ENCODE measurements at regions not wholly inside any gene's neighbourhood (a gene's known extent, or its start where the extent isn't known, plus 50 kb on each side); places are given as distances from the start of the nearest gene placed in this dataset.

- TF ChIP-seq POLR2A (IDR thresholded peaks at IDR 0.05; ENCODE audit: low read depth, low read length): no peak
- no peak for TF ChIP-seq POLR2AphosphoS5 (IDR thresholded peaks at IDR 0.05; ENCODE audit: low read depth, low read length)
- TF ChIP-seq TAF1 (IDR thresholded peaks at IDR 0.05; ENCODE audit: borderline replicate concordance, low read depth, low read length): no peak
These were observed 140.1 kb upstream of the CPM start for GRCh38 chr12:69073035-69073434.
